ENCODE measurements at regions not wholly inside any gene's neighbourhood (a gene's known extent, or its start where the extent isn't known, plus 50 kb on each side); places are given as distances from the start of the nearest gene placed in this dataset.

- no peak for TF ChIP-seq ZNF687 (IDR thresholded peaks at IDR 0.05)
These were observed 133.5 kb downstream of the NCOR2 start (continued) for GRCh38 chr12:124433879-124434278.

GRCh38 chr12:124433147-124433874 is 134.1 kb downstream of the NCOR2 start:
- BruUV-seq (replicated peaks): no TSS peak
- RAD21 ChIA-PET (ENCODE audit: unreplicated experiment): no interaction called here

More at GRCh38 chr12:124433147-124433874, 134.1 kb downstream of the NCOR2 start:
- in situ Hi-C loops (cut with MboI): no loop called here
- no peak overlapping the region for H3K27ac ChIP-seq (ENCODE audit: control insufficient read depth, insufficient read depth)
- WGBS (ENCODE audit: insufficient coverage, insufficient replicate concordance, low lambda C conversion rate, missing lambda C conversion rate): 95% methylated on average over 22 of the region's 22 CpGs
- FAIRE-seq (no peak), DNase-seq (ENCODE audit: low read depth, low spot score) (no peak), ATAC-seq (no peak; the same call in 2 of the 3 replicates)
- no peak overlapping the region for H3K4me3 ChIP-seq
- H3K9me3 ChIP-seq (replicated peaks; ENCODE audit: control insufficient read depth, insufficient read depth, low read length): no peaks in the 10 kb centered on the region
- H3K36me3 ChIP-seq (ENCODE audit: control insufficient read depth in 2 of 2, insufficient read depth in 2 of 2, low read length in 1 of 2): peaks cover 4 to 33% of the 10 kb centered on the region in 2 experiments; a peak in 3 of 4 replicates
- H4K20me1 ChIP-seq (ENCODE audit: control insufficient read depth, insufficient read depth): no peaks in the 10 kb centered on the region
- ChIA-PET CTCF (no interaction called here), POLR2A (no interaction called here), SMC1A (ENCODE audit: uncharacterized antibody, unreplicated experiment) (no interaction called here)
- no peaks in the 10 kb centered on the region for H3K79me2 ChIP-seq (ENCODE audit: control insufficient read depth, insufficient read depth, low read length)
- H3K9ac ChIP-seq (ENCODE audit: control insufficient read depth, insufficient read depth, low read length): no peak overlapping the region
- H3K4me1 ChIP-seq (ENCODE audit: control insufficient read depth, insufficient read depth, low read length): no peaks in the 10 kb centered on the region
- TF ChIP-seq POLR2A (IDR thresholded peaks at IDR 0.05; ENCODE audit: low read depth, low read length) (peak; percentile 57), IKZF2 (IDR thresholded peaks at IDR 0.05) (no peak)
- intact Hi-C loops (cut with micrococcal nuclease; ENCODE audit: unreplicated experiment): no loop called here
- H3K27me3 ChIP-seq (replicated peaks in 1 of 2; ENCODE audit: control insufficient read depth in 2 of 2, insufficient read depth in 2 of 2, low read length in 1 of 2): no peaks in the 10 kb centered on the region
- H2AFZ ChIP-seq (ENCODE audit: control insufficient read depth, low read depth, low read length): no peak overlapping the region
- H3K4me2 ChIP-seq (ENCODE audit: control insufficient read depth, insufficient read depth): no peak overlapping the region

Measured in GM12878 (cell line).